H9 (cell line): ENCODE measurements at regions not wholly inside any gene's neighbourhood (a gene's known extent, or its start where the extent isn't known, plus 50 kb on each side); places are given as distances from the start of the nearest gene placed in this dataset.
"Not testable (repeated sequence)": the region's sequence is repeated elsewhere in the genome, so short reads cannot be mapped to it uniquely, and the experiment has no call there.

Experiments
- DNase-seq: peaks from one replicate; pipeline ENCODE4 v3.0.0-alpha.2; 2017
- H2AFZ ChIP-seq: one replicate; pipeline ENCODE4 v1.6.1; 2013; ENCODE audit warnings: mild to moderate bottlenecking, low read length, control low read depth, moderate library complexity
- H2AK5ac ChIP-seq: 2 replicates; pipeline ENCODE4 v1.6.1; 2013; ENCODE audit warnings: low read length, control low read depth, mixed read lengths; ENCODE audit not compliant: insufficient read length
- H2BK120ac ChIP-seq: one replicate; pipeline ENCODE4 v1.6.1; 2013; ENCODE audit warnings: low read depth, mild to moderate bottlenecking, low read length, control low read depth, inconsistent platforms; ENCODE audit not compliant: poor library complexity, severe bottlenecking
- H2BK12ac ChIP-seq: 2 replicates; pipeline ENCODE4 v1.6.1; 2013; ENCODE audit warnings: low read length, control low read depth, mixed read lengths, low read depth; ENCODE audit not compliant: insufficient read length
- H2BK15ac ChIP-seq: 2 replicates; pipeline ENCODE4 v1.6.1; 2013; ENCODE audit warnings: low read depth, low read length, control low read depth
- H2BK20ac ChIP-seq: one replicate; pipeline ENCODE4 v1.6.1; 2013; ENCODE audit warnings: low read depth, mild to moderate bottlenecking, low read length, control low read depth, inconsistent platforms; ENCODE audit not compliant: poor library complexity, severe bottlenecking
- H2BK5ac ChIP-seq: 2 replicates; pipeline ENCODE4 v1.6.1; 2013; ENCODE audit warnings: low read length, control low read depth, mixed read lengths; ENCODE audit not compliant: insufficient read length
- H3K14ac ChIP-seq: 2 replicates; pipeline ENCODE4 v1.6.1; 2013; ENCODE audit warnings: low read length, control low read depth; ENCODE audit not compliant: insufficient read depth
- H3K18ac ChIP-seq: 2 replicates; pipeline ENCODE4 v1.6.1; 2013; ENCODE audit warnings: low read depth, mild to moderate bottlenecking, mixed read lengths, low read length, control low read depth; ENCODE audit not compliant: insufficient read length
- H3K23ac ChIP-seq: 2 replicates; pipeline ENCODE4 v1.6.1; 2013; ENCODE audit warnings: low read length, control low read depth, mixed read lengths, low read depth; ENCODE audit not compliant: insufficient read length
- H3K23me2 ChIP-seq: 2 replicates; pipeline ENCODE4 v1.6.1; 2013; ENCODE audit warnings: low read depth, mild to moderate bottlenecking, mixed read lengths, low read length, control low read depth; ENCODE audit not compliant: insufficient read length, poor library complexity, severe bottlenecking
- H3K27ac ChIP-seq: 2 replicates; pipeline ENCODE4 v1.5.1; 2013; ENCODE audit warnings: low read length, control low read depth, mixed read lengths, low read depth; ENCODE audit not compliant: insufficient read length
- H3K27me3 ChIP-seq: 2 replicates; pipeline ENCODE4 v1.6.1; 2013; ENCODE audit warnings: low read length, control low read depth, inconsistent platforms; ENCODE audit not compliant: insufficient read depth
- H3K4ac ChIP-seq: 2 replicates; pipeline ENCODE4 v1.6.1; 2013; ENCODE audit warnings: low read depth, mild to moderate bottlenecking, control low read depth, inconsistent platforms, low read length, moderate library complexity
- H3K4me1 ChIP-seq: 2 replicates; pipeline ENCODE4 v1.6.1; 2013; ENCODE audit warnings: low read length, control low read depth, inconsistent platforms; ENCODE audit not compliant: insufficient read depth
- H3K4me2 ChIP-seq: 2 replicates; pipeline ENCODE4 v1.6.1; 2013; ENCODE audit warnings: low read length, control low read depth, mixed read lengths; ENCODE audit not compliant: insufficient read length, insufficient read depth
- H3K56ac ChIP-seq: 2 replicates; pipeline ENCODE4 v1.6.1; 2013; ENCODE audit warnings: low read depth, mild to moderate bottlenecking, mixed read lengths, low read length, control low read depth; ENCODE audit not compliant: insufficient read length
- H3K79me1 ChIP-seq: 2 replicates; pipeline ENCODE4 v1.6.1; 2013; ENCODE audit warnings: low read depth, mild to moderate bottlenecking, moderate library complexity, low read length, control low read depth, inconsistent platforms; ENCODE audit not compliant: insufficient read depth, poor library complexity, severe bottlenecking
- H3K79me2 ChIP-seq: 2 replicates; pipeline ENCODE4 v1.6.1; 2013; ENCODE audit warnings: low read length, control low read depth, inconsistent platforms; ENCODE audit not compliant: insufficient read depth
- H3K9ac ChIP-seq: 2 replicates; pipeline ENCODE4 v1.6.1; 2013; ENCODE audit warnings: low read length, control low read depth, mixed read lengths; ENCODE audit not compliant: insufficient read length; ENCODE audit errors: extremely low read depth
- H3K9me3 ChIP-seq: one replicate; pipeline ENCODE4 v1.6.1; 2013; ENCODE audit warnings: low read depth, low read length, inconsistent platforms; ENCODE audit not compliant: control insufficient read depth
- H3T11ph ChIP-seq: one replicate; pipeline ENCODE4 v1.6.1; 2013; ENCODE audit warnings: mild to moderate bottlenecking, low read length, control low read depth, inconsistent platforms
- H4K20me1 ChIP-seq: one replicate; pipeline ENCODE4 v1.6.1; 2013; ENCODE audit not compliant: control insufficient read depth, insufficient read length, insufficient read depth
- H4K5ac ChIP-seq: 2 replicates; pipeline ENCODE4 v1.6.1; 2013; ENCODE audit warnings: low read depth, mild to moderate bottlenecking, mixed read lengths, low read length, control low read depth; ENCODE audit not compliant: insufficient read length
- H4K8ac ChIP-seq: replicated peaks from 2 replicates; pipeline ENCODE4 v1.6.1; 2013; ENCODE audit warnings: low read length, control low read depth, mixed read lengths, low read depth; ENCODE audit not compliant: insufficient read length
- H4K91ac ChIP-seq: 2 replicates; pipeline ENCODE4 v1.6.1; 2013; ENCODE audit warnings: low read depth, mild to moderate bottlenecking, moderate library complexity, mixed read lengths, low read length, control low read depth; ENCODE audit not compliant: insufficient read length
- H3K27ac Mint-ChIP-seq, 3 experiments: 2 replicates in 2 of 3; 3 replicates in 1 of 3; pipeline ENCODE4 v1.8.0; 2020 to 2021; ENCODE audit warnings: mixed read lengths in 3 of 3, mild to moderate bottlenecking in 1 of 3, moderate library complexity in 1 of 3
- H3K27me3 Mint-ChIP-seq: 2 replicates; pipeline ENCODE4 v1.8.0; 2021; ENCODE audit warnings: low read depth, mild to moderate bottlenecking, moderate library complexity, mixed read lengths
- H3K36me3 Mint-ChIP-seq, 3 experiments: 2 replicates in 2 of 3; 3 replicates in 1 of 3; pipeline ENCODE4 v1.8.0; 2020 to 2021; ENCODE audit warnings: low read depth in 3 of 3, mixed read lengths in 3 of 3; ENCODE audit not compliant: insufficient read depth in 1 of 3
- H3K4me1 Mint-ChIP-seq, 2 experiments: 2 replicates each; pipeline ENCODE4 v1.8.0; 2020; ENCODE audit warnings: mixed read lengths in 2 of 2
- H3K4me3 Mint-ChIP-seq, 2 experiments: 2 replicates in 1 of 2; 3 replicates in 1 of 2; pipeline ENCODE4 v1.8.0; 2020 to 2021; ENCODE audit warnings: mild to moderate bottlenecking in 2 of 2, mixed read lengths in 2 of 2, moderate library complexity in 1 of 2
- H3K9me3 Mint-ChIP-seq, 2 experiments: 2 replicates in 1 of 2; 3 replicates in 1 of 2; pipeline ENCODE4 v1.8.0; 2020; ENCODE audit warnings: mild to moderate bottlenecking in 2 of 2, mixed read lengths in 2 of 2, moderate library complexity in 1 of 2
- WGBS: extraction: QIAGEN DNeasy Blood & Tissue Kit; methylation state at CpG from one replicate; pipeline ENCODE4 v1.1.7; 2013; ENCODE audit warnings: missing lambda C conversion rate, low lambda C conversion rate, mixed read lengths; ENCODE audit not compliant: insufficient read length; ENCODE audit errors: extremely low coverage; 5-methylcytosine and 5-hydroxymethylcytosine counted together

DNA sequence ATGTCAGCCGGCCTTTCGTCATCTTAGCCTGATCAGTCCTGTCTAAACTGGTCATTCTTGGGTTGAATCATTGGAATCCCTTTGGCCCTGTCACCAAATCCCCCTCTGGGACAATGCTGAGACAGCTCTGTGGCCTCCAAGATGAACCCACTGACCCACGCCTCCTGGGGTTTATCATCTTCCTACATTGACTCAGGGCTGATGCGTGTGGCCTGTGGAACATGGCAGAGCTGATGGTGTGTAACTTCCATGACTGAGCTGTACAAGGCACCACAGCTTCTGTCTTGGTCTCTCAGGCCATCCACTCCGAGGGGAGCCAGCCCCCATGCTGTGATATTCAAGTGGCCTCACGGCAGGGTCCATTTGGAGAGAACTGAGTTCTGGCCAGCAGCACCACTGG lies 150.2 kb downstream of the LAT start:
- H3K27ac ChIP-seq, H4K8ac ChIP-seq, H3K79me1 ChIP-seq, H4K5ac ChIP-seq, H3K27ac Mint-ChIP-seq, H3K9ac ChIP-seq, H3K9me3 ChIP-seq, H3K79me2 ChIP-seq, H3K27me3 Mint-ChIP-seq, H3K4me3 Mint-ChIP-seq, H3K4ac ChIP-seq, H4K20me1 ChIP-seq, H3K4me1 Mint-ChIP-seq, H3K14ac ChIP-seq, H3K27me3 ChIP-seq, H3K23ac ChIP-seq, H4K91ac ChIP-seq, H2BK20ac ChIP-seq, H3K23me2 ChIP-seq, H2AK5ac ChIP-seq, H2BK12ac ChIP-seq, H3K18ac ChIP-seq, H2BK5ac ChIP-seq, H3T11ph ChIP-seq, H3K4me1 ChIP-seq, H3K36me3 Mint-ChIP-seq, DNase-seq, H3K9me3 Mint-ChIP-seq, H3K56ac ChIP-seq, H3K4me2 ChIP-seq, H2BK120ac ChIP-seq, H2AFZ ChIP-seq, H2BK15ac ChIP-seq: not testable (repeated sequence)
- WGBS, result no CpG with 5 or more reads among the region's 6 CpGs

- DNase-seq, H3K23me2 ChIP-seq, H2BK5ac ChIP-seq, H4K5ac ChIP-seq, H3K9me3 Mint-ChIP-seq, H4K8ac ChIP-seq, H3K18ac ChIP-seq, H2BK20ac ChIP-seq, H4K20me1 ChIP-seq, H3K79me1 ChIP-seq, H2AK5ac ChIP-seq, H3K9me3 ChIP-seq, H3K4me2 ChIP-seq, H4K91ac ChIP-seq, H3K27ac ChIP-seq, H3T11ph ChIP-seq, H3K4me1 Mint-ChIP-seq, H3K36me3 Mint-ChIP-seq, H3K9ac ChIP-seq, H3K23ac ChIP-seq, H3K4me3 Mint-ChIP-seq, H2AFZ ChIP-seq, H2BK120ac ChIP-seq, H3K4me1 ChIP-seq, H2BK12ac ChIP-seq, H3K14ac ChIP-seq, H3K56ac ChIP-seq, H3K4ac ChIP-seq, H2BK15ac ChIP-seq, H3K27me3 ChIP-seq, H3K79me2 ChIP-seq: not testable (repeated sequence)
- Mint-ChIP-seq H3K27me3 (peaks cover 18% of the 10 kb centered on the region), H3K27ac (peak overlapping the region in 1 of 3 experiments; percentile 64; a peak in 2 of 7 replicates)
- no CpG with 5 or more reads among the region's 25 CpGs for WGBS
Observed at GRCh38 chr16:29133681-29134430, 149.0 kb downstream of the LAT start.
